RWPE1 (cell line): ENCODE measurements at regions not wholly inside any gene's neighbourhood (a gene's known extent, or its start where the extent isn't known, plus 50 kb on each side); places are given as distances from the start of the nearest gene placed in this dataset.

ENCODE experiments used
- CTCF ChIA-PET: fragments of 350-600 bp; sonication (Branson Sonifier 250); formaldehyde crosslinking; extraction: SDS; loops from one replicate; lab custom pipeline; 2021; lab: Yijun Ruan, JAX
- POLR2A ChIA-PET: fragments of 400-600 bp; formaldehyde crosslinking; extraction: SDS; loops from one replicate; lab custom pipeline; 2020; ENCODE audit warnings: antibody characterized with exemption; ENCODE audit not compliant: low non-redundant PET; lab: Yijun Ruan, JAX
- DNase-seq: peaks from one replicate; pipeline ENCODE4 v3.0.0; 2012; ENCODE audit warnings: low spot score
- H3K27ac ChIP-seq: fragments of 450-650 bp; 2 replicates; pipeline ENCODE4 v1.5.1; 2017
- CTCF ChIP-seq: fragments of 450-650 bp; conservative IDR thresholded peaks from 2 replicates; pipeline ENCODE4 v1.5.1; 2017; ENCODE audit warnings: low read depth, mild to moderate bottlenecking

- H3K27ac ChIP-seq = no peak overlapping the region
- ChIA-PET POLR2A (no interaction called here), CTCF (interaction anchor here (0.6 kb wide), 1 partner anchor 56 kb away, joined by 4 read pairs; no protein-coding TSS in a partner anchor)
- no peak for DNase-seq
- no peak for TF ChIP-seq CTCF
Observed at GRCh38 chr15:98233873-98234272, 273.4 kb downstream of the ARRDC4 start.

DNA sequence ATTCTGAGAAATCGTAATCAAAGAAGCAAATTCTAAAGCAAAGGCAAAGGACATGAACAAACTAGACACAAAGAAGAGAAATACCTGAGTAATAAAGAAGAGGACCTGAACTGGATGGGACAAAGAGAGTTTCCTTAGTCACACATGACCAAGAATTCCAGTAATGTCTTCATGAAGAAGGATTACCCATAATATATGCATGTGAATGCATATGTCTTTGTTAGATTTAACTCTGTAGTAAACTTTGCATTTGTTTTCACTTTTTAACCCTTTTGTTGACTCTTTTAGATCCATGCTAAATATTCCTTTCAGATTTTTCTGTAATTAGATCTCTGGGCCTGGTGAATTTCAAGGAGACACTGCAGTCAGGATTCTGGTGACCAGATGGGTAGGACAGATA is 279.8 kb downstream of the ARRDC4 start:
- DNase-seq = no peak
- no peak for TF ChIP-seq CTCF
- H3K27ac ChIP-seq = no peak overlapping the region
- CTCF ChIA-PET = no interaction called here
- POLR2A ChIA-PET = no interaction called here

DNA sequence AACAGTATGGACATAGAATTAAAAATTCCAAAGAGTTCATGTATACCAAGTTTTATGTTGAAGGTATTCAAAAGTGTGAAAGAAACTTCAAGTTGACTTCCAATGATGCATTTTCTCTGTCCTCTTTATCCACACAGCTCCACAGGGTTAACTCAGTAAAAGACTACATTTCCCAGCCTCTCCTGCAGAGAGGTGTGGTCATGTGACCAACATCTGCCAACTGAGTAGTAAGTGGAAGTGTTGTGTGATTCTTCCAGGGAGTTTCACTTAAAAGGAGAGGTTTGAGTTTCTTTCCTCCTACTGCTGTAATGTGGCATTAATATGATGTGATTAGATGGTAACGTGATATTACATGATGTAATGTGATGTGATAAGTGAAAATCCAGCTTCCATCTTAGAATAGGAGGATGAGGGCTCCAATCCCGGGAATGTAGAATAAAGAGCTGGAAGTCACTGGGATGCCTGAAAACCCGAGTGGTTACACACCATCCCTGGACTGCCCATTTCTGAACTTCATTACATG is 280.6 kb downstream of the ARRDC4 start:
- no peak overlapping the region for H3K27ac ChIP-seq
- no peak for DNase-seq
- CTCF ChIA-PET = no interaction called here
- POLR2A ChIA-PET = no interaction called here
- no peak for TF ChIP-seq CTCF

DNA sequence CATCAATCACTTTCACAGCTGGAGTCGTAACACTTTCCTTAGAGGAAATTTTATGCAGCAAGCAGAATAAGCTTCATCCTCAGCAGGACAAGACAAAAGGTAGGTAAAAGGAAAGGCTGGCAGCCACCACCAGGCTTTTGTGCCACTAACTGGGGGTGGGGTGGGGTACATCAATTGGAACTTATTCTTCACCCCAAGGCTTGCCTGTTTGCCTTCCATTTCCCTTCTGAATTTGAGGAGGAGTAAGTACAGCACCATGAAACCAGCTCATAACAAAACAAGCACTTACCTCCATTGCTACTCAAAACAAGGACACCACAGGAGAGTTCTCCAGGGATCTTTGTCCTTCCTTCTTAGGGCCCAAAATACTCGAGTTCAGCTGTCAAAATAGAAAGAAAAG is 296.8 kb downstream of the ARRDC4 start:
- ChIA-PET CTCF (no interaction called here), POLR2A (no interaction called here)

GRCh38 chr15:98263787-98264186 is 303.3 kb downstream of the ARRDC4 start:
- POLR2A ChIA-PET = no interaction called here
- no peak overlapping the region for H3K27ac ChIP-seq
- TF ChIP-seq CTCF = no peak
- CTCF ChIA-PET = no interaction called here
- no peak for DNase-seq

More for the DNA sequence above, 296.8 kb downstream of the ARRDC4 start:
- no peak for TF ChIP-seq CTCF
- DNase-seq = no peak
- no peak overlapping the region for H3K27ac ChIP-seq

DNA sequence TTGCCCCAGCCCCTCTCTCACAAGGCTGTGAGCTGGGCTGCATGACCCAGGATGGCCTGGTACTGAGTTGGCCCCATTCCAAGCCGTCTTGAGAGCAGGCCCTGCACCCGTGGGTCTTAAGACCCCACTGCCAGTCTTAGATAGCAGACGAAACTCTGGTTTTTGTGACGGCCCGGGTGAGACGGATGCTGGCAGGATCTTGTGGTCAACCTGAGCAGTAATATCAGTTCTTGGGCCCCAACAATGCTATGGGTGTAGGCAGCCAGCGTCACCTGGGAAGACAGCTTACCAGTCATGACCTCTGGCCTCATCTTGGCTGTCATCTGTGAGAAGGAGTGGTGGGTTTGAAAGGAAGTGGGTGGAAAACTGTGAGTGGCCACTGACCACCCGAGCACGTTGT is 305.8 kb downstream of the ARRDC4 start:
- no peak for DNase-seq
- CTCF ChIA-PET = no interaction called here
- POLR2A ChIA-PET = no interaction called here
- no peak for TF ChIP-seq CTCF
- no peak overlapping the region for H3K27ac ChIP-seq
